ENCODE measurements at regions not wholly inside any gene's neighbourhood (a gene's known extent, or its start where the extent isn't known, plus 50 kb on each side); places are given as distances from the start of the nearest gene placed in this dataset.

DNA sequence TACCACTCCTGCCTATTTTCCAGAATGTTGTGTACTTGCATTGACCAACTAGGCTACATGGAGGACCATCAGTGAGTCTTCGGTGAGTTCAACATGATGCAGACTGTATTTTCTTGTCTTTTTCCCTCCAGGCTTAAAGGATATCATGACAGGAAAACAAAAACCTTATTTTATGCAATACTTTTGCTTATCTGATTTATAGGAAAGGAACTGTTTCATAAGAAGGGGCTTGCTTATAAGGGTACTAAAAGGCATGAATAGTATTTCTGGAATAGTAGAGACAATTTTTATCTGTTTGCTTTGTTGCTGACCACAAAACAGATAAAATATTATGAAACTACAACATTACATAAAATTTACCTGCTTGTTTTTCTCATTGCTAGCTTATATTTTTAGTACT is 374.7 kb downstream of the KLF5 start:
- TF ChIP-seq YY1 (IDR thresholded peaks at IDR 0.05; ENCODE audit: insufficient read depth, insufficient read length) (no peak), SUZ12 (IDR thresholded peaks at IDR 0.05; ENCODE audit: extremely low read depth, insufficient read depth, insufficient read length) (no peak), ZNF274 (IDR thresholded peaks at IDR 0.05; ENCODE audit: low read depth, low read length) (no peak)
